SK-N-SH (cell line): ENCODE measurements at regions not wholly inside any gene's neighbourhood (a gene's known extent, or its start where the extent isn't known, plus 50 kb on each side); places are given as distances from the start of the nearest gene placed in this dataset.
"Not testable (repeated sequence)": the region's sequence is repeated elsewhere in the genome, so short reads cannot be mapped to it uniquely, and the experiment has no call there.

Experiments used
- CTCF ChIA-PET: fragments of 300-600, 350-600 bp; formaldehyde crosslinking; extraction: SDS; loops from one replicate; lab custom pipeline; 2021; lab: Yijun Ruan, JAX
- POLR2A ChIA-PET: fragments of 350-600 bp; sonication (Branson Sonifier 250); formaldehyde crosslinking; extraction: SDS; loops from one replicate; lab custom pipeline; 2020; ENCODE audit warnings: antibody characterized with exemption, inconsistent platforms; lab: Yijun Ruan, JAX
- DNase-seq: peaks from one replicate; pipeline ENCODE4 v3.0.0; 2012
- H2AFZ ChIP-seq: fragments of 200-600 bp; sonication (generic); 2 replicates; pipeline ENCODE4 v1.8.1; 2016; ENCODE audit warnings: antibody characterized with exemption, mild to moderate bottlenecking, low read depth
- H3F3A ChIP-seq: fragments of 200-600 bp; sonication (generic); replicated peaks from 2 replicates; pipeline ENCODE3; 2016; ENCODE audit warnings: antibody characterized with exemption, mild to moderate bottlenecking; ENCODE audit not compliant: insufficient read depth
- H3K27ac ChIP-seq, 2 experiments: fragments of 200-500 bp in 1 of 2; fragments of 200-600 bp in 1 of 2; sonication (Bioruptor generic) in 1 of 2; sonication (generic), shearing (Covaris generic) in 1 of 2; 2 replicates each; pipeline versions ENCODE4 v1.5.1 to v1.6.1; 2014 to 2016; ENCODE audit warnings: low read depth in 2 of 2, inconsistent platforms in 1 of 2, low read length in 1 of 2, mild to moderate bottlenecking in 1 of 2, mixed read lengths in 1 of 2
- H3K27me3 ChIP-seq: fragments of 200-600 bp; sonication (generic), shearing (Covaris generic); 2 replicates; pipeline ENCODE4 v1.6.1; 2016; ENCODE audit warnings: mixed run types; ENCODE audit not compliant: insufficient read depth
- H3K36me3 ChIP-seq, 2 experiments: fragments of 200-500 bp in 1 of 2; fragments of 200-600 bp in 1 of 2; sonication (Bioruptor generic) in 1 of 2; sonication (generic) in 1 of 2; replicated peaks in 1 of 2; 2 replicates each; pipeline versions ENCODE3 to v1.5.1; 2014 to 2016; ENCODE audit warnings: low read length in 1 of 2, mild to moderate bottlenecking in 1 of 2; ENCODE audit not compliant: insufficient read depth in 2 of 2, control insufficient read depth in 1 of 2
- H3K4me1 ChIP-seq, 2 experiments: fragments of 200-500 bp in 1 of 2; fragments of 200-600 bp in 1 of 2; sonication (Bioruptor generic) in 1 of 2; sonication (generic), shearing (Covaris generic) in 1 of 2; 2 replicates each; pipeline versions ENCODE4 v1.5.1 to v1.6.1; 2014 to 2016; ENCODE audit warnings: low read depth in 1 of 2, low read length in 1 of 2, mixed run types in 1 of 2; ENCODE audit not compliant: insufficient read depth in 2 of 2, control insufficient read depth in 1 of 2
- H3K4me2 ChIP-seq: fragments of 200-600 bp; sonication (generic), shearing (Covaris generic); 2 replicates; pipeline ENCODE4 v1.6.1; 2017; ENCODE audit warnings: mixed run types
- H3K4me3 ChIP-seq, 2 experiments: fragments of 200-500 bp in 1 of 2; fragments of 200-600 bp in 1 of 2; sonication (Bioruptor generic) in 1 of 2; sonication (generic), shearing (Covaris generic) in 1 of 2; 2 replicates each; pipeline versions ENCODE4 v1.5.1 to v1.8.1; 2014 to 2016; ENCODE audit warnings: low read depth in 2 of 2, inconsistent platforms in 1 of 2, low read length in 1 of 2, mild to moderate bottlenecking in 1 of 2, mixed read lengths in 1 of 2, moderate library complexity in 1 of 2
- H3K79me2 ChIP-seq: fragments of 200-600 bp; sonication (generic); 2 replicates; pipeline ENCODE4 v1.8.1; 2017; ENCODE audit warnings: mild to moderate bottlenecking; ENCODE audit not compliant: insufficient read depth
- H3K9ac ChIP-seq: fragments of 200-600 bp; sonication (generic); 2 replicates; pipeline ENCODE4 v1.6.1; 2017; ENCODE audit warnings: mixed run types
- H3K9me2 ChIP-seq: fragments of 200-600 bp; sonication (generic); 2 replicates; pipeline ENCODE4 v1.6.1; 2017; ENCODE audit warnings: mixed run types
- H3K9me3 ChIP-seq: fragments of 200-600 bp; sonication (generic); 2 replicates; pipeline ENCODE4 v1.6.1; 2017; ENCODE audit warnings: mixed run types, mild to moderate bottlenecking, moderate library complexity
- H4K20me1 ChIP-seq: fragments of 200-600 bp; sonication (generic); 2 replicates; pipeline ENCODE4 v1.6.1; 2017; ENCODE audit warnings: mild to moderate bottlenecking, mixed run types; ENCODE audit not compliant: insufficient read depth
- FOSL2 ChIP-seq: IDR thresholded peaks from 2 replicates; pipeline ENCODE4 v1.4.0; 2012; ENCODE audit warnings: low read depth, mild to moderate bottlenecking, moderate library complexity, borderline replicate concordance
- JUND ChIP-seq: IDR thresholded peaks from 2 replicates; pipeline ENCODE4 v1.4.0; 2012
- MEF2A ChIP-seq: IDR thresholded peaks from 2 replicates; pipeline ENCODE4 v1.4.0; 2012; ENCODE audit warnings: low read depth, borderline replicate concordance
- RAD21 ChIP-seq: IDR thresholded peaks from 2 replicates; pipeline ENCODE4 v1.6.1; 2012; ENCODE audit warnings: mild to moderate bottlenecking, low read length
- RXRA ChIP-seq: IDR thresholded peaks from 2 replicates; pipeline ENCODE4 v1.4.0; 2012; ENCODE audit warnings: low read depth, mild to moderate bottlenecking, borderline replicate concordance
- TCF12 ChIP-seq: IDR thresholded peaks from 2 replicates; pipeline ENCODE4 v1.4.0; 2012
- TEAD4 ChIP-seq: IDR thresholded peaks from 2 replicates; pipeline ENCODE4 v1.4.0; 2012; ENCODE audit warnings: mild to moderate bottlenecking, borderline replicate concordance; ENCODE audit not compliant: insufficient read depth
- YY1 ChIP-seq: IDR thresholded peaks from 2 replicates; pipeline ENCODE4 v1.4.0; 2012; ENCODE audit warnings: low read depth, mild to moderate bottlenecking
- WGBS: methylation state at CpG from one replicate; pipeline ENCODE4 v1.1.6; 2017; ENCODE audit warnings: low lambda C conversion rate; 5-methylcytosine and 5-hydroxymethylcytosine counted together
- TF ChIP-seq, protein P1 (sequence below): fragments of 150-350 bp; IDR thresholded peaks from 2 replicates; pipeline ENCODE4 v1.6.1; 2016; ENCODE audit warnings: mild to moderate bottlenecking, low read depth, low read length
- TF ChIP-seq, protein P2 (sequence below): fragments of 200-600 bp; sonication (generic); IDR thresholded peaks from 2 replicates; pipeline ENCODE4 v1.6.1; 2017; ENCODE audit warnings: antibody characterized with exemption, mild to moderate bottlenecking, moderate library complexity
- TF ChIP-seq, protein P3 (sequence below): IDR thresholded peaks from 2 replicates; pipeline ENCODE4 v1.6.1; 2012; ENCODE audit warnings: mild to moderate bottlenecking, low read depth, low read length, moderate library complexity
- TF ChIP-seq, protein P4 (sequence below): IDR thresholded peaks from 2 replicates; pipeline ENCODE4; 2012

DNA sequence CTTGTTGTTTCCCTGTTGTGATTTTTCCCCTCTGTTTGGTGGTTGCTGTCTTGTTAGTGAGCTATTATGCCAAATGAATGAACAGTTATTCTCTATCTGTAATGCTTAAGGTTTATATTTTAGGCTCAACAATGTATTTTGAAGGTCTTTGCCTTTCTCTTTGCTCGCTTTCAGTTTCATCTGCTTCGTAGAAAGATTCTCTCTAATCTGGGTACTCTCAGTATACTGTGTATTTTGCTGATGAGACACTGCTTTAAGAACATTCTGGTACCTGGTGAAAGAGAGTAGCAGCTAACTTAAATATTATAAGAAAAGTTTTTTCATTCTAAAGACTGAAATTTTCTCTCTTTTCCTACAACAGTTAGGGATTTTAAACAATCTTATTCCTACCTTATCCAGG, 1274.7 kb upstream of the PABPC4L start:
- DNase-seq = no peak
- TF ChIP-seq RAD21 = no peak
- TF ChIP-seq RXRA = no peak
- TF ChIP-seq TCF12 = no peak
- TF ChIP-seq MEF2A = no peak
- TF ChIP-seq, protein P1, sequence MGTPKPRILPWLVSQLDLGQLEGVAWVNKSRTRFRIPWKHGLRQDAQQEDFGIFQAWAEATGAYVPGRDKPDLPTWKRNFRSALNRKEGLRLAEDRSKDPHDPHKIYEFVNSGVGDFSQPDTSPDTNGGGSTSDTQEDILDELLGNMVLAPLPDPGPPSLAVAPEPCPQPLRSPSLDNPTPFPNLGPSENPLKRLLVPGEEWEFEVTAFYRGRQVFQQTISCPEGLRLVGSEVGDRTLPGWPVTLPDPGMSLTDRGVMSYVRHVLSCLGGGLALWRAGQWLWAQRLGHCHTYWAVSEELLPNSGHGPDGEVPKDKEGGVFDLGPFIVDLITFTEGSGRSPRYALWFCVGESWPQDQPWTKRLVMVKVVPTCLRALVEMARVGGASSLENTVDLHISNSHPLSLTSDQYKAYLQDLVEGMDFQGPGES = no peak
- TF ChIP-seq, protein P2, sequence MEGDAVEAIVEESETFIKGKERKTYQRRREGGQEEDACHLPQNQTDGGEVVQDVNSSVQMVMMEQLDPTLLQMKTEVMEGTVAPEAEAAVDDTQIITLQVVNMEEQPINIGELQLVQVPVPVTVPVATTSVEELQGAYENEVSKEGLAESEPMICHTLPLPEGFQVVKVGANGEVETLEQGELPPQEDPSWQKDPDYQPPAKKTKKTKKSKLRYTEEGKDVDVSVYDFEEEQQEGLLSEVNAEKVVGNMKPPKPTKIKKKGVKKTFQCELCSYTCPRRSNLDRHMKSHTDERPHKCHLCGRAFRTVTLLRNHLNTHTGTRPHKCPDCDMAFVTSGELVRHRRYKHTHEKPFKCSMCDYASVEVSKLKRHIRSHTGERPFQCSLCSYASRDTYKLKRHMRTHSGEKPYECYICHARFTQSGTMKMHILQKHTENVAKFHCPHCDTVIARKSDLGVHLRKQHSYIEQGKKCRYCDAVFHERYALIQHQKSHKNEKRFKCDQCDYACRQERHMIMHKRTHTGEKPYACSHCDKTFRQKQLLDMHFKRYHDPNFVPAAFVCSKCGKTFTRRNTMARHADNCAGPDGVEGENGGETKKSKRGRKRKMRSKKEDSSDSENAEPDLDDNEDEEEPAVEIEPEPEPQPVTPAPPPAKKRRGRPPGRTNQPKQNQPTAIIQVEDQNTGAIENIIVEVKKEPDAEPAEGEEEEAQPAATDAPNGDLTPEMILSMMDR = no peak
- no peak for TF ChIP-seq FOSL2
- TF ChIP-seq, protein P3, sequence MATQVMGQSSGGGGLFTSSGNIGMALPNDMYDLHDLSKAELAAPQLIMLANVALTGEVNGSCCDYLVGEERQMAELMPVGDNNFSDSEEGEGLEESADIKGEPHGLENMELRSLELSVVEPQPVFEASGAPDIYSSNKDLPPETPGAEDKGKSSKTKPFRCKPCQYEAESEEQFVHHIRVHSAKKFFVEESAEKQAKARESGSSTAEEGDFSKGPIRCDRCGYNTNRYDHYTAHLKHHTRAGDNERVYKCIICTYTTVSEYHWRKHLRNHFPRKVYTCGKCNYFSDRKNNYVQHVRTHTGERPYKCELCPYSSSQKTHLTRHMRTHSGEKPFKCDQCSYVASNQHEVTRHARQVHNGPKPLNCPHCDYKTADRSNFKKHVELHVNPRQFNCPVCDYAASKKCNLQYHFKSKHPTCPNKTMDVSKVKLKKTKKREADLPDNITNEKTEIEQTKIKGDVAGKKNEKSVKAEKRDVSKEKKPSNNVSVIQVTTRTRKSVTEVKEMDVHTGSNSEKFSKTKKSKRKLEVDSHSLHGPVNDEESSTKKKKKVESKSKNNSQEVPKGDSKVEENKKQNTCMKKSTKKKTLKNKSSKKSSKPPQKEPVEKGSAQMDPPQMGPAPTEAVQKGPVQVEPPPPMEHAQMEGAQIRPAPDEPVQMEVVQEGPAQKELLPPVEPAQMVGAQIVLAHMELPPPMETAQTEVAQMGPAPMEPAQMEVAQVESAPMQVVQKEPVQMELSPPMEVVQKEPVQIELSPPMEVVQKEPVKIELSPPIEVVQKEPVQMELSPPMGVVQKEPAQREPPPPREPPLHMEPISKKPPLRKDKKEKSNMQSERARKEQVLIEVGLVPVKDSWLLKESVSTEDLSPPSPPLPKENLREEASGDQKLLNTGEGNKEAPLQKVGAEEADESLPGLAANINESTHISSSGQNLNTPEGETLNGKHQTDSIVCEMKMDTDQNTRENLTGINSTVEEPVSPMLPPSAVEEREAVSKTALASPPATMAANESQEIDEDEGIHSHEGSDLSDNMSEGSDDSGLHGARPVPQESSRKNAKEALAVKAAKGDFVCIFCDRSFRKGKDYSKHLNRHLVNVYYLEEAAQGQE = no peak
- H3K9me2 ChIP-seq = no peaks in the 10 kb centered on the region
- H3K27me3 ChIP-seq = no peaks in the 10 kb centered on the region
- ChIA-PET POLR2A (no interaction called here), CTCF (no interaction called here)
- peak overlapping the region; percentile 48 for H3K4me2 ChIP-seq
- H3F3A ChIP-seq = no peaks in the 10 kb centered on the region
- WGBS = 8% methylated on average over 2 of the region's 2 CpGs
- H2AFZ ChIP-seq = peak overlapping the region; percentile 72
- no peaks in the 10 kb centered on the region for H3K4me1 ChIP-seq
- no peak overlapping the region for H3K27ac ChIP-seq
- no peaks in the 10 kb centered on the region for H3K79me2 ChIP-seq
- H3K9me3 ChIP-seq = no peaks in the 10 kb centered on the region; the same call in 1 of the 2 replicates
- no peaks in the 10 kb centered on the region for H3K36me3 ChIP-seq
- peak overlapping the region in 1 of 2 experiments; percentile 9; a peak in 1 of 4 replicates for H3K4me3 ChIP-seq
- H3K9ac ChIP-seq = no peak overlapping the region
- no peaks in the 10 kb centered on the region for H4K20me1 ChIP-seq

DNA sequence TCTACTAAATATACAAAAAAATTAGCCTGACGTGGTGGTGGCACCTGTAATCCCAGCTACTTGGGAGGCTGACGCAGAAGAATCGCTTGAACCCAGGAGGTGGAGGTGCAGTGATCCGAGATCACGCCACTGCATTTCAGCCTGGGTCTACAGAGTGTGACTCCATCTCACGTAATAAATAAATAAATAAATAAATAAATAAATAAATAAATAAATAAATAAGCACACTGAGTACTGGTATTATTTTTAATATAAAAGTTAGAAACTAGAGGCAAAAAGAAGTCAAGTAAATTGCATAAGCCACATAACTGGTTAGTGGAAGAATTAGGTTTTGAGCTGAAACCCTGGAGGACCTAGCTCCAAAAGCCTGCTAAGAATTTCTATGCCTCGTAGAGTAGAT, 1262.7 kb upstream of the PABPC4L start:
- TF ChIP-seq JUND = no peak
- no peak for TF ChIP-seq MEF2A
- no peak for TF ChIP-seq TEAD4
- no peak for TF ChIP-seq RXRA
- TF ChIP-seq, protein P4, sequence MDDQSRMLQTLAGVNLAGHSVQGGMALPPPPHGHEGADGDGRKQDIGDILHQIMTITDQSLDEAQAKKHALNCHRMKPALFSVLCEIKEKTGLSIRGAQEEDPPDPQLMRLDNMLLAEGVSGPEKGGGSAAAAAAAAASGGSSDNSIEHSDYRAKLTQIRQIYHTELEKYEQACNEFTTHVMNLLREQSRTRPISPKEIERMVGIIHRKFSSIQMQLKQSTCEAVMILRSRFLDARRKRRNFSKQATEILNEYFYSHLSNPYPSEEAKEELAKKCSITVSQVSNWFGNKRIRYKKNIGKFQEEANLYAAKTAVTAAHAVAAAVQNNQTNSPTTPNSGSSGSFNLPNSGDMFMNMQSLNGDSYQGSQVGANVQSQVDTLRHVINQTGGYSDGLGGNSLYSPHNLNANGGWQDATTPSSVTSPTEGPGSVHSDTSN = no peak
- no peak for TF ChIP-seq RAD21
- TF ChIP-seq YY1 = no peak
- H3K4me3 ChIP-seq = no peak overlapping the region
- H3F3A ChIP-seq = no peaks in the 10 kb centered on the region
- H3K27me3 ChIP-seq = no peaks in the 10 kb centered on the region
- no peak for DNase-seq
- CTCF ChIA-PET = no interaction called here
- H3K9me3 ChIP-seq = no peaks in the 10 kb centered on the region
- no peak overlapping the region for H3K9ac ChIP-seq
- no peak overlapping the region for H2AFZ ChIP-seq
- H3K4me1 ChIP-seq = no peaks in the 10 kb centered on the region
- no peaks in the 10 kb centered on the region for H4K20me1 ChIP-seq
- no peak overlapping the region for H3K27ac ChIP-seq
- POLR2A ChIA-PET = no interaction called here
- H3K4me2 ChIP-seq = no peak overlapping the region
- no peaks in the 10 kb centered on the region for H3K36me3 ChIP-seq
- WGBS = 28% methylated on average over 7 of the region's 7 CpGs
- H3K9me2 ChIP-seq = no peaks in the 10 kb centered on the region
- no peaks in the 10 kb centered on the region for H3K79me2 ChIP-seq

DNA sequence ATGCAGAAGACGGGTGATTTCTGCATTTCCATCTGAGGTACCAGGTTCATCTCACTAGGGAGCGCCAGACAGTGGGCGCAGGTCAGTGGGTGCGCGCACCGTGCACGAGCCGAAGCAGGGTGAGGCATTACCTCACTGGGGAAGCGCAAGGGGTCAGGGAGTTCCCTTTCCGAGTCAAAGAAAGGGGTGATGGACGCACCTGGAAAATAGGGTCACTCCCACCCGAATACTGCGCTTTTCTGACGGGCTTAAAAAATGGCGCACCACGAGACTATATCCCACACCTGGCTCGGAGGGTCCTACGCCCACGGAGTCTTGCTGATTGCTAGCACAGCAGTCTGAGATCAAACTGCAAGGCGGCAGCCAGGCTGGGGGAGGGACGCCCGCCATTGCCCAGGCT, 1246.0 kb upstream of the PABPC4L start:
- H3K9ac ChIP-seq, POLR2A ChIA-PET, H3K4me1 ChIP-seq, H3K4me3 ChIP-seq, H3K36me3 ChIP-seq, CTCF ChIA-PET, H3K27me3 ChIP-seq, H3K9me3 ChIP-seq, H3F3A ChIP-seq, H3K9me2 ChIP-seq, H2AFZ ChIP-seq, H3K4me2 ChIP-seq, H3K79me2 ChIP-seq, H3K27ac ChIP-seq, DNase-seq, H4K20me1 ChIP-seq: not testable (repeated sequence)
- 69% methylated on average over 13 of the region's 22 CpGs for WGBS
